ENCODE measurements at regions not wholly inside any gene's neighbourhood (a gene's known extent, or its start where the extent isn't known, plus 50 kb on each side); places are given as distances from the start of the nearest gene placed in this dataset.

- H3K4me3 ChIP-seq (replicated peaks in 1 of 3; ENCODE audit: low read depth in 2 of 3, low read length in 3 of 3), result no peak overlapping the region
- no peaks in the 10 kb centered on the region for H3K36me3 ChIP-seq (replicated peaks in 1 of 2; ENCODE audit: control insufficient read depth in 1 of 2, insufficient read depth in 2 of 2, low read length in 2 of 2)
- H3K4me2 ChIP-seq (replicated peaks; ENCODE audit: extremely low read depth, low read length, poor library complexity, severe bottlenecking), result no peak overlapping the region
- H3K79me2 ChIP-seq (ENCODE audit: insufficient read depth, low read length), result no peaks in the 10 kb centered on the region
- Mint-ChIP-seq H3K4me3 (no peak overlapping the region), H3K36me3 (no peaks in the 10 kb centered on the region), H3K27ac (no peak overlapping the region), H3K27me3 (ENCODE audit: low read depth in 3 of 3) (no peaks in the 10 kb centered on the region), H3K4me1 (no peaks in the 10 kb centered on the region), H3K9me3 (peaks cover 0 to 6% (median 2%) of the 10 kb centered on the region in 7 donors)
- 88% methylated on average over 1 of the region's 4 CpGs for WGBS (ENCODE audit: insufficient coverage)
- H2AFZ ChIP-seq (ENCODE audit: insufficient read depth, low read depth, low read length, poor library complexity, severe bottlenecking), result no peak overlapping the region
- no peaks in the 10 kb centered on the region for H3K27me3 ChIP-seq (ENCODE audit: control insufficient read depth in 2 of 2, insufficient read depth in 2 of 2, low read length in 2 of 2)
- H3K27ac ChIP-seq (ENCODE audit: low read depth in 1 of 2, low read length in 2 of 2), result no peak overlapping the region
- H3K4me1 ChIP-seq (ENCODE audit: control insufficient read depth in 1 of 2, insufficient read depth in 2 of 2, low read length in 2 of 2), result no peaks in the 10 kb centered on the region
- no peaks in the 10 kb centered on the region for H4K20me1 ChIP-seq (ENCODE audit: insufficient read depth, low read length)
- no peak for DNase-seq
- TF ChIP-seq CTCF (IDR thresholded peaks at IDR 0.05), result no peak
- intact Hi-C loops (cut with micrococcal nuclease), result no loop called here
- no peaks in the 10 kb centered on the region for H3K9me3 ChIP-seq (replicated peaks in 1 of 2; ENCODE audit: control insufficient read depth in 1 of 2, insufficient read depth in 1 of 2, low read length in 2 of 2)
- no peak overlapping the region for H3K9ac ChIP-seq (ENCODE audit: insufficient read depth, low read length, poor library complexity, severe bottlenecking)
Measured at GRCh38 chr21:18030248-18030647, 211.1 kb upstream of the C21orf91 start.

GRCh38 chr21:18026359-18026758, 207.2 kb upstream of the C21orf91 start:
- no peak overlapping the region for H3K27ac Mint-ChIP-seq
- TF ChIP-seq CTCF (IDR thresholded peaks at IDR 0.05), result no peak
- H3K4me1 ChIP-seq (ENCODE audit: control insufficient read depth in 1 of 2, insufficient read depth in 2 of 2, low read length in 2 of 2), result no peaks in the 10 kb centered on the region
- H3K9me3 Mint-ChIP-seq, result peaks cover 0 to 8% (median 3%) of the 10 kb centered on the region in 7 donors
- peaks cover 0 to 4% of the 10 kb centered on the region in 2 donors for H3K9me3 ChIP-seq (replicated peaks in 1 of 2; ENCODE audit: control insufficient read depth in 1 of 2, insufficient read depth in 1 of 2, low read length in 2 of 2)
- intact Hi-C loops (cut with micrococcal nuclease), result no loop called here
- no peaks in the 10 kb centered on the region for H3K36me3 Mint-ChIP-seq
- no peak overlapping the region for H3K4me3 ChIP-seq (replicated peaks in 1 of 3; ENCODE audit: low read depth in 2 of 3, low read length in 3 of 3)
- no peak for DNase-seq
- H3K4me2 ChIP-seq (replicated peaks; ENCODE audit: extremely low read depth, low read length, poor library complexity, severe bottlenecking), result no peak overlapping the region
- H3K27ac ChIP-seq (ENCODE audit: low read depth in 1 of 2, low read length in 2 of 2), result no peak overlapping the region
- H3K79me2 ChIP-seq (ENCODE audit: insufficient read depth, low read length), result no peaks in the 10 kb centered on the region
- no CpG with 5 or more reads among the region's 1 CpG for WGBS (ENCODE audit: insufficient coverage)
- no peak overlapping the region for H3K4me3 Mint-ChIP-seq
- H3K27me3 ChIP-seq (ENCODE audit: control insufficient read depth in 2 of 2, insufficient read depth in 2 of 2, low read length in 2 of 2), result no peaks in the 10 kb centered on the region
- H3K9ac ChIP-seq (ENCODE audit: insufficient read depth, low read length, poor library complexity, severe bottlenecking), result no peak overlapping the region
- H4K20me1 ChIP-seq (ENCODE audit: insufficient read depth, low read length), result no peaks in the 10 kb centered on the region
- no peaks in the 10 kb centered on the region for H3K4me1 Mint-ChIP-seq
- H3K27me3 Mint-ChIP-seq (ENCODE audit: low read depth in 3 of 3), result no peaks in the 10 kb centered on the region
- H3K36me3 ChIP-seq (replicated peaks in 1 of 2; ENCODE audit: control insufficient read depth in 1 of 2, insufficient read depth in 2 of 2, low read length in 2 of 2), result no peaks in the 10 kb centered on the region
- H2AFZ ChIP-seq (ENCODE audit: insufficient read depth, low read depth, low read length, poor library complexity, severe bottlenecking), result no peak overlapping the region

Data from CD14-positive monocyte (primary cell).